ENCODE measurements at regions not wholly inside any gene's neighbourhood (a gene's known extent, or its start where the extent isn't known, plus 50 kb on each side); places are given as distances from the start of the nearest gene placed in this dataset.

DNA sequence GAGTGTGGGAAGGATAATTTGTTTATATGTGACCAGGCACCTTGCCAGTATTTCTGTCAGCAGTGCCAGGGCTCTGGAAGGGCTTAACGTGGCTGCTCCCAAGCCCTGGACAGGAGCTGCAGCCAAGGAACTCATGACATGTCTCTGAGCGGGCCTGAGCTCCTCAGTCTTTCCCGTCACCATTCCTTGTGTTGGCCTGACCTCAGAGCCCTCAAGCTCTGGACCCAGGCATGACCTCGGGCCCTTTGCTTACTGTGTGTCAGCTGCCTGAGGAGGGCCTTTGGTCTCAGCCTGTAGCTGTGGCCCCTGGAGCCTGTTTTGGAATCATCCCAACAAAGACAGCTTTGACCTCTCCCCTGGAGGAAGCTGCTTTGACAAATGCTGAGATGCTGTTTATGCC is 264.1 kb upstream of the PLET1 start:
- TF ChIP-seq EGR1 (IDR thresholded peaks at IDR 0.05; ENCODE audit: borderline replicate concordance, low read depth, low read length) (no peak), JUN (IDR thresholded peaks at IDR 0.05; ENCODE audit: low read depth, low read length) (no peak), KDM4A (IDR thresholded peaks at IDR 0.05; ENCODE audit: low read depth, low read length, severe bottlenecking) (no peak)

Data from H1 (cell line).